ENCODE measurements at regions not wholly inside any gene's neighbourhood (a gene's known extent, or its start where the extent isn't known, plus 50 kb on each side); places are given as distances from the start of the nearest gene placed in this dataset.

GRCh38 chr3:193780810-193781478 lies 187.9 kb downstream of the OPA1 start:
- DNase-seq: peak; percentile 71

- DNase-seq: no peak
Observed at GRCh38 chr3:193782276-193782647, 189.3 kb downstream of the OPA1 start.

- no peak for DNase-seq
Observed at GRCh38 chr3:193782747-193783146, 189.7 kb downstream of the OPA1 start.

GRCh38 chr3:193783166-193783896 lies 190.3 kb downstream of the OPA1 start:
- DNase-seq: no peak

GRCh38 chr3:193784822-193785221 lies 191.8 kb downstream of the OPA1 start:
- DNase-seq: no peak

DNA sequence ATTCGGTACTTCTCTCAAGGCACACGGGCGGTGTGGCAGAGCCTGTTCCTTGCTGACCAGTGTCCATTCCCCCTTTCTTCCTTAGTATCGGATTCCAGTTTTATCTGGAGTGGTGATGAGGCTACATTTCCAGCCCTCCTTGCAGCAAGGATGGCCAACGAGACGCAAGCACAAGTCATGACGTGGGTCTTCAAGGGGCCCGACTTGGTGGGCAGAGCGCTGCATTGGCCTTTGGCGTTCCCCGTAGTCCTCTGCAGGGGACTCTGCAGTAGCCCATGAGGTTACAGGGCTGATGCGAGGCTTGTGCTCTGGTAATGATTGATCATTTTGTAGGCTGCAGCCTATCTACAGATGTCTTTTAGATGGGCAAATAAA lies 194.5 kb downstream of the OPA1 start:
- DNase-seq: no peak

DNA sequence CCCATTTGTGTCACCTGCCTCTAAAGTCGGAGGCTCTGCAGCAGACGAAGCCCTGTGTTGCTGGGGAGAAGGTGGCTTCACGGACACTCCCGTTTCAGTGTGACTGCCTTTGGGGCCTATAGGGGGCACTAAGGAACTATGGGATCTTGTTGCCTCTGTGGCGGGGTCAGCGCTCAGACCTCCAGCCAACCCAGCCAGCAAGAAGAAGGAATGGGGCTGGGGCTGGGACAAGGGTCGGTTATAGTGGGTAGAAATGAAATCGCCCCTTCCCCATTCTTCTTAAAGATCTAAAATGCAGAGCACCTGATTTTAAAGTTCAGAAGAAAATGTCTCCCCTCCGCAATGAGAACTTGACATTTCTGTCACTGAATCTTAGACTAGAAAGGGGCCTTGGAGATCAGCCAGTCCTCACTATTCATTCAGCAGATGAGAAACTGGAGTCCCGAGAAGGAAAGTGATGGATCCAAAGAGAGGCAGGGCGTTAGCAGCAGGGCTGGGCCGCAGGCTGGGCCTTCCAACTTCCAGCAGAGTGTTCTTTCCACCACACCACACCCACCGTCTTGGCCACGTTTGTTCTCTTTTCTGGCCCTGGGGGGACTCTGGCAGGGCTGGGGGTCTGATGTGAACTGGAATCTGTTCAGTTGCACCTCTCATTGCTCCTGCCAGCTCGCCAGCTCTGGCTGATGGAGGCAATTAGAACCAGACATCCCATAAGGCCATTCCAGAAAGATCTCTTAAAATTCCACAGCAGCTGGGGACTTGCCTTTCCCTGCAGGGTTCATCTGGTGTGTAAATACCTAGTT lies 195.4 kb downstream of the OPA1 start:
- peak; percentile 87 for DNase-seq

DNA sequence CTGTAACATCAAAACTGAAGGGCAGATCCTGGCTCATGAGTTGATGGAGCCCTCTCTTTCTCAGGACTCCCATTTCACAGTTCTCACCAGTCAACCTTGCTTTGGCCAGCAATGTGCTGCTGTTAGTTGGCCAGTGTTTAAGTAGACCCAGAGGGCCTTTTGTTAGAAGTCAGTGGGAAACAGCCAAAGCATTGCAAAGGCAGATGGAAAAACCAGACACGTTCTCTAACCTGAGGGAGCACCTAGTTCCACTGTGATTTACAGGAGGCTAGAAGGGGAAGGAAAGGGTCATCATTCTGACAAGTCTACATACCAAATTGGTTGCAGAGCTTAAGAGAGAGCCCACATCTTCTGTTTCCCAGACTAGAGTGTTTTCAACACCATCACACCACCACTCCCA lies 196.4 kb downstream of the OPA1 start:
- no peak for DNase-seq

GRCh38 chr3:193790086-193790990 lies 197.3 kb downstream of the OPA1 start:
- no peak for DNase-seq

- peak; percentile 18 for DNase-seq
Observed at GRCh38 chr3:193791041-193792032, 198.3 kb downstream of the OPA1 start.

GRCh38 chr3:193793123-193793522 lies 200.1 kb downstream of the OPA1 start:
- DNase-seq: no peak

DNA sequence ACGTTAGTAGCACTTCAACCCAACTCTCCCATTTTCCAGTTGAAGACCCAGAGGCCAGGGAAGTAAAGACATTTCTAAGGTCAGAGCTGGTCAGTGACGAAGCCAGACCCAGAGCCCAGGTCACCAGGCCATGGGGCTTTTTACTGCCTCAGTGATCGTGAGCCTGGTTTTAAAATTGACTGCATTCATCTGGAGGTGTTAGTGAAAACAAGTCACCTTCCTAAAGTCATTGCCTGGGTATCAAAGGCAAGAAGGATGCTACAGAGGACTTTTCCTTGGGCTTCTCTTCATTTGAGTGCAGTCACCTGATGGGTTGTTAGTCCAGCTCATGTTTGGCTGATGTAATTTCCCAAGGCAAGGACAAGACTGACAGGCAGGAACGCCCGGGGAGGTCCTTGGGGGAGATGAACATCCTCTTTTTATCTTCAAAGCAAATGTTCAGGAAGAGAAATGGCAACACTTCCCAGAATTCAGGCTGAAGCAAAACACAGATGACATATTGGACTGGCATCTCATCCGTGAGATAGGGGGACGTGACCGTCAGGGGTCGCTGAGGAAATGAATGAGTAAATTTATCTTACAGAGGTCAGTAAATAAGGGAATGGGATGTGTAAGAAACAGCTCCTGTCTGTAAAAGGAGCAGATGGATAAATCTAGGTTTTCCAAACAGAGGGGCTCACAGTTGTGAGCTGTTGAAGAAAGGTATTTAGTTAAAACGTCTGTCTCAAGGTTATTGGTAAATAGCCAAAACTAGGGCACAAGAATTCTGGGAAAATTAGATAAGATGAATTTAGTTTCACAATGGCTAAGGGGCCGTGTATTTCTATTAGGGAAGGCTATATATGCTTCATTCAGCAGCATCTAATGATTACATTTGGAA lies 201.2 kb downstream of the OPA1 start:
- no peak for DNase-seq

GRCh38 chr3:193795062-193795690 lies 202.2 kb downstream of the OPA1 start:
- no peak for DNase-seq

DNA sequence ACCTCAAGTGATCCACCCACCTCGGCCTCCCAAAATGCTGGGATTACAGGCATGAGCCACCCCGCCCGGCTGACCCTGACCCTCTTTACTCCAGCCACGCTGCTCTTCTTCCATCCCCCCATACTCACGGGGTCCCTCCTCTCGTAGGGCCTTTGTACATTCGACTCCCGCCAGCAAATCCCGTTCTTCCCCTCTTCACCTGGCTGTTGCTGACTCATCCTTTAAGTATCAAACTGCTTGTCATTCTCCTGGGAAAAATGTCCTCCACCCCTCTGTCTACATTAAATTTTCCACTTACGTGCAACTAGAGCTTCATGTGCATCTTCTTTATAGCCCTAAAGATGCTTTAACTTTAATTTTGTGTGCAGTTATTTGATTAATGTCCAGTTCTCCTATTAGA lies 203.1 kb downstream of the OPA1 start:
- DNase-seq: no peak

- DNase-seq: no peak
Observed at GRCh38 chr3:193797566-193797965, 204.6 kb downstream of the OPA1 start.

DNA sequence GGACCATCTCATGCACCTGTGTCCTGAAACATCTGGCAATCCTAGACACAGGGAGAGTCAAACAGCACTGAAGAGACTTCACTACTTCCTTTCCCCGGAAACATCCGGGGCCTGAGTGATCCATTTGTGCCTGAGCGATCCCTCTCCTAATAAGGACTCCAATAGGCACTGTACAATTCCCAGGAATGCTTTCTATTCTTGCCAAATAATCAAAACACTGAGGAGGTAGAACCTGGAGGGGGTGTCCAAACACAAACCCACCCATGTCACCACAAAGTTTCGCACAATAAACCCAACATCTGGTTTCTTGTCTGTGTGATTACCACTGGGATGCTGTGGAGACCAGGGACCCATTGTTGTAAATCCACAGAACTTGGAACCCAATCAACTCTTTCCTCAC lies 205.0 kb downstream of the OPA1 start:
- DNase-seq: no peak

DNA sequence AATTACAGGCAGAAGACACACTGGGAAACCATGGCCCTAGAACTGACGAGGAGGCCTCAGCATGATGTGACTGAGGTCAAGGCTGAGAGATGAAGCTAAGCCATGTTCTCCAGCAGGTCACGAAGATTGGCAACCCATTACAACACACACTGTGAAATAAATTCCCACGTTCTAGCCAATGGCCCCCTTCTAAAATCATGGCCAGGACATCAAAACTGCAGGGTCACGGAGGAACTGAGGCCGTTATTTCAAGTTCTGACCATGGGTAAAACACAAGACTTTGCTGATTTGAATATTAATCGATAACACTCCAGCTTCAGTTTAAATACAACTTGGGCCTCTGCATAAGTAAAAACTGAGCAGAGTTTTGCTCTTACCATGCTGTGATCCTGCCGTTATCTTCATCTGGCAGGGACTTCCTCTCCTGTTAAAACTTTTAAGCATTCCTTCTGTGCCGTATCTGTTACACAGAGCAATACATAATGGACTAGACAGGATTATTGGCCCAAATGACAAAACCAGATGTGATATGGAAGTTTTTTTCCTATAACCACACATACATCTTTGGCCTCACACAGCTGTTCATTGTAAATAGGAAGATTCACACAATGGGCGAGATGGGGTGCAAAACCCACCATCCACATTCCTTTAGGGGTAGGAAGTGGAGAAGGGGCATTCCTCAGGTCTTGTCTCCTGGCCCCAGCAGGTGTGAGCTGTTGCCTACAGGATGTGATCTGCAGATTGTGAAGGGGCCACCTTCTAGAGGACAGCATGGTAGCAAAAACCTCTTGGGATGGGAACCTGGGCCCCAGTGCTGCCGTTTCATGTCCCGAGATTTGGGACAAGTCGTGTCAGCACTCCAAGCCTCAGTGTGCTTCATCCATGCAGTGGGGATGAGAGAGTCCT lies 207.4 kb downstream of the OPA1 start:
- DNase-seq: peak; percentile 65

GRCh38 chr3:193801097-193801496 lies 208.1 kb downstream of the OPA1 start:
- no peak for DNase-seq

GRCh38 chr3:193803288-193803687 lies 210.3 kb downstream of the OPA1 start:
- DNase-seq: no peak

Measured in hematopoietic multipotent progenitor cell treated with erythropoietin and hydrocortisone succinate and interleukin-3 and kit ligand, for 6 days (in vitro differentiated cells).